HG03571 (cell line): ENCODE measurements at regions not wholly inside any gene's neighbourhood (a gene's known extent, or its start where the extent isn't known, plus 50 kb on each side); places are given as distances from the start of the nearest gene placed in this dataset.

Source experiments
- ATAC-seq: cut with Tn5 transposase; IDR thresholded peaks from one replicate; pipeline ENCODE4 v1.9.1; 2021; ENCODE audit not compliant: unreplicated experiment

DNA sequence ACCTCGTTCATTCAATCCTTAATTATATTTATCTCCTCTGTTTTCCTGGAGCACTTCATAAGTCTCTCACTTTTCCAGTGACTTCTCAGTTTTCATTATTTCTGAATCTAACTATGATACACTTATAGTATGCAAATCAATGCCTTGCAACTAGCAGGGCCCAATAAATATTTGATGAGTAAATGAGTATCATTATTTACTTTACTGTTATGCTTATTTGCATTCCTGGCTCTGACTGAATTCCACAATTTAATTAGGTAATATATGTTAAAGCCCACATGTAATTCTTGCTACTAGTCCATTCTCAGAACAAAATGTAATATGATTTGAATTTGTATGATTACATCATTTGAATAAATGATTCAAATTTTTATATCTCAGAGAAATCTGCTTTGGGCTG, 1595.1 kb upstream of the MIR17HG start:
- no peak for ATAC-seq

GRCh38 chr13:89755729-89756492, 1591.6 kb upstream of the MIR17HG start:
- ATAC-seq, result no peak

DNA sequence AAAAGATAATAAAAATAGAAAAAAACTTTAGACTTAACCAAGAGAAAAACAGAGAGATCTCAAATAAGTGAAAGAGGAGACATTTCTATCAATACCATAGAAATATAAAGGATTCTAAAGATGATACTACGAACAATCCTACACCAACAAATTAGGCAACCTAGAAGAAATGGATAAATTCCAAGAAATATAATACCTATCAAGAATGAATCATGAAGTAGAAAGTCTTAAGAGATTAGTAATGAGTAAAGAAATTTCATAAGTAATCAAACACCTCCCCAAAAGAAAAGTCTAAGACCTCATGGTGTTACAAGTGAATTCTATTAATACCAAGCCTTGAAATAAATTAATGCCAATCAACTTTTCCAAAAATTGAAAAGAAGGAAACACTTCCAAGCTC, 1584.5 kb upstream of the MIR17HG start:
- ATAC-seq, result no peak

DNA sequence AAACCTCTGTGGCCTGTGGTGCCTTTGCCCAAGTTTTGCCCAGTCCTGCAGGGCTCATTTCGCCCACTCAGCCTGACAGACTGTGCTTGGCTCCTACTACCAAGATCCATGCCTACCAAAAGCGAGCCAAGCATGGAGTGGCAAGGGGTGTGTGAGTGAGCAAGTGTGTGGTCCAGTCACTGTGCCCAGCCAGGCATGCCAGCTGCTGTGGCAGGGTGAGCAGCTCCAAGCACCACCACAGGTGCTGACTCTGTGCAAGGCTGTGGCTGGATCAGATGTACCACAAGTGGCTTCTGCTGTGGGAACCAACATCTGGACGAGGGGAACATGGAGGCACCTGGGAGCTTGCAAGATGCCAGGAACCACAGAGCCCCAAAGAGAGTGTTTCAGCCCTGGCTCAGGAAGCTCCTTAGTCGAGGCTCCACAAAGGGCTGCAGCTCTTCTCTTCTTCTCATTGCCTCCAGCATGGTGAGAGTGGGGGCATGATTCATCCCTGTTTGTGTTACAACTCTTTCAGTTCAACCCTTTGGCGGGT, 1564.2 kb upstream of the MIR17HG start:
- no peak for ATAC-seq

DNA sequence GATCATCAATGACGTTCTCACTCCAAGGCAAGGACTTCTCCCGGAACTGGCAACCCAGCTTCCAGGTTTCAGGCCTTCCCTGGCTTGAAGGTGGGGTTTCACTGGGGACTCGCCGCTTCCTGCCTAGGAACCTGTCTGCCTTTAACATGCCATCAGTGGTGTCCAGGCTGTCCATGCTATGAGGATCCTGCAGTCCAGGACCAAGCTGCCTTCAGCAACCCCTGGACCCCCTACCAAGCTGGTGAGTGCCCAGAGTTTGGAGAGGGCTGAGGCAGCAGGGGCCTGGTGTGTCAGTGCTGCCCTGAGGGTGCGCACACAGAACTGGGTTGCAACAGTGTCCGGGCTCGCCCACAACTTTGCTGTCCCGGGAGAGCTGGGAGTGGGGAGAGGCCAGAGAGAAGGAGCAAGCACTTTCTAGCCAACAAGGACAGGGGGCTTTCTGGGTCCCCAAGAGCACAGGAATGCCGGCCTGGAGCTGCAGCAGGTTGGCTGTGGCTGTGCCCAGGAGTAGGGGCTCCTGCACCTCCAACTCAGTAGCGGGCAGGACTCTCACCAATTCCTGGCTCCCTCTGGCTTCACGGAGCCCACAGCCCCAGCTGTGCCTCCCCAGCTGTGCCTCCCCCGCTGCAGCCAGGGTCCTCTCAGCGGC, 1563.2 kb upstream of the MIR17HG start:
- ATAC-seq, result no peak

DNA sequence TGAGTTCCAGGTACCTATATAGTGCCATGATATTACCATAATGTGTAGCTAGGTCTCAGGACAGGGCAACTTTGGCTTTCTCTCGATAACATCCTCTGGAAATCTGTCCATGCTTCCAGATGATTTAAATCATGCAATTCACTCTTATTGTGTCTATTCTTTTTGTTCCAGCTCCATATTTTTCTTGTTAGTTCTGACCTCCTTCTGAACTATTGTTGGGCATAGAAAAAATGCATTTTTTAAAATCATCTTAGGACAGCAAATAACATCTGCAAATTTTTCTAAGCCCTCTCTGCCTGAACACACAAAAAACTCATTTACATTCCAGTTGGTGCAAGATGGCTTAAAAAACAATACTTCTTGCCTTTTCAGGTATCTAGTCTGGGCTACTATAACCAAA, 1561.0 kb upstream of the MIR17HG start:
- ATAC-seq, result no peak

DNA sequence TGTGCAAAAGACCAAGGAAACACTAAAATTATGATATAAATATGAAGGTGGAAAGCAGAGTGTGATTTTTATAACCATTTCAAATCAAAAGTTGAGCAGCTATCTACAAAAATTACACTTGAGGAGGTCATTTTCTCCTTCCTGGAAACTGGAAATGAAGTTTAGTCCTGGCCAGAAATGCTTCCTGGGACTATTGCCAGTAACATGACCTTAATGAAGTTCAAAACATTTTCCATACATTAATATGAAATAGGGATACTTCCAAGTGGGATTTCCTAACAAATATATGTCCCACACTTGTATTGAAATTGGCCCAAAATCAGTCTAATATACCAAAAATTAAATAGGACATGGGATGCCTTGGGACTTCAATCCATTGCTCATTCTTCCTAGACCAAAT, 1556.8 kb upstream of the MIR17HG start:
- ATAC-seq, result no peak

DNA sequence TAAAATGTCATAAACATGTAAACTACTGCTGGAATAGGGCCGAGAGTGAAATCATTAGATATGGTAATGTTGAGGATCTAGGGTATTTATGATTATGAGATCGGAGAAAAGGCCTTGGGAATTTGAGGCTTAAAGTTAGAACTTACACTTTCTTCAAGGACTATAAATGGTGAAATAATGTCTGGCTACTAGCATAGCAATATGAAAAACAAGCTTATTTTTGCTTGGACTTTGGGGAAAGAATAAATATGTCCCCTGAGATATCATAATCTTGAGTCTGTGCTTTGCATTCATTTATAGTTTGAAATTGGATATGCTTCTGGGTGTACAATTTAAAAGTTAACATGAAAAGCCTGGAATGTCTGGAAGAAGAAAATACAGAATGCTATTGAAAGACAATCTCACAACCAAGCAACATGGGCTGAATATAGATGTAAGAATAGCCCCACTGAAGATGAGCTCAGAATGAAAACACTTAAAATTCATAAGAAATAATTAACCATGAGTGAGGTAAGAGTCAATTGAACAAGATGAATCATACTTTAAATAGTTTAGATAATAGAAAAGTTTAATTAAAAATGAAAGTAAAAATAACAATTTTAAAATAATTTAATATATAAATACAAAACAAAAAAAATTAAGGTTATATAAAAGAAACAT, 1555.4 kb upstream of the MIR17HG start:
- no peak for ATAC-seq

DNA sequence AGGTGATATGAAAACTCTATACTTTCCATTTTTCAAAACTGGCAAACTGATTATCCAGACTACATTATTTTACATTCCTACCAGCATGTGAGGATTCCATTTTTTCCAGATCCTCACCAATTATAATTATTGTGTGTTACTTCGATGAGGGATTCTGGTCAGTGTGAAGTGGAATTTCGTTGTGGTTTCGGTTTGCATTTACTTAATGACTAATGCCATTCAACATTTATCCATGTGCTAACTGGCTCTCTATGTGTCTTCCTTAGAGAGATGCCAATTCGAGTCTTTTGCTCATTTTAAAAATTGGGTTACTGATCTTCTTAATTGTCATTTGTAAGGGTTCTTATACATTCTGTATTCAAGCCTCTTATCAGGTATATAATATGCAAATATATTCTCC, 1551.3 kb upstream of the MIR17HG start:
- no peak for ATAC-seq

DNA sequence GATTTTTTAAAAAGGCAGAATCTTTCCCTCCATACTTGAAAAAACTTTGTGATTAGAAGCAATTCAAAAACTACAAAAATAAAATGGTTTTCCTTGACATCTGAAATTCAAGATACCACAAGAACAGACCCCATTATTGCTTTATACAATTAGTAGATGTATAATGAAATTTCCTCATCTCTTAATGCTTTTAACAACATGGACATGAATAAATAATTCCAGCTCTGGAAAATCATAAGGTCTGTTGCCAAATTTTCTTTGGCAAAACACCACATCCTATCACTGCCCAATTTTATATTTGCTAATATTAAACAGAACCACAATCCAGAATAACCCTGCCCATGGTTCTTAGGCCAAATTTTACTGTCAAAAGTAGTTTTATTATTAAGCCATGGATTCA, 1543.6 kb upstream of the MIR17HG start:
- no peak for ATAC-seq

DNA sequence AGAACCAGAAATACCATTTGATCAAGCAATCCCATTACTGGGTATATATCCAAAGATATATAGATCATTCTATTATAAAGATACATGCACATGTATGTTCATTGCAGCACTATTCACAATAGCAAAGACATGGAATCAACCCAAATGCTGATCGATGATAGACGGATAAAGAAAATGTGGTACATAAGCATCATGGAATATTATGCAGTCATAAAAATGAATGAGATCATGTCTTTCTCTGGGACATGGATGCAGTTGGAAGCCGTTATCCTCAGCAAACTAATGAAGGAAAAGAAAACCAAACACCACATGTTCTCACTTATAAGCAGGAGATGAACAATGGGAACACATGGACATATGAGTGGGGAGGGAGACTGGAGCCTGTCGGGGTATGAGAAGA, 1540.9 kb upstream of the MIR17HG start:
- no peak for ATAC-seq

DNA sequence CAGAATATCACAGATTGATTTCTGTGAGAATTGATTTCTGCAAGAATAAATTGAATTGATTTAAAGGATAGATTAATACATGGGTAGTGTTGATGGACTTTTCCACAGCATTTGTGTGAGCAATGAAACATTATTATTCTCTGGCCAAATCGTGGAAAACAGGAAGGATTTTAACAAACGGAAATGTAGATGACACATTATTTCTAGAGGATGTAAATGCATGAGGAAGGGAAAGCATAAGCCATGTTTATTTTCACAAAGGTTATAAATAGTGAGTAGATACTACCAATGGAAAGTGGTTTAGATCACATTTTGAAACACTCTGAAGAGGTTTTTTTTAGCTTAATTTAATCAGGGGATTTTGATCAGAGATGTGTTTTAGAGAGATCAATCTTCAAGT, 1534.6 kb upstream of the MIR17HG start:
- no peak for ATAC-seq

GRCh38 chr13:89816404-89816803, 1531.1 kb upstream of the MIR17HG start:
- no peak for ATAC-seq

DNA sequence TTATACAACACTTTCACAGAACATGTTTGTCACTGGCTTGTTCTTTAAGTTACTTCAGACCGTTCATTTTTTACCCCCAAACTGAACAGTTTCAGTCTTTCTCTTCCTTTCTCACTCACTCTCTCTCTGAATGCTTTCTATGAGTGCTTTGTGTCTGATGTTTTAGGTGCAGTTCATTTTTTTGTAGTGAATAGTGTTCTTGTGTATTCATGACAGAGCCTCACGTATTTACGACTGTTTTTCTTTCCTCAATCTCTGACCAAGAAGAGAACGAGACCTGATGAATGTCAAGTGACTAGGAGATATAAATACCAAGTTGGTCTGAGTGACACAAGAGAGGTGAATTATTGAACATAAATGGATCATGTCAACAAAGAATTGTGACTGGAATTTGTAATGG, 1525.0 kb upstream of the MIR17HG start:
- ATAC-seq, result no peak

DNA sequence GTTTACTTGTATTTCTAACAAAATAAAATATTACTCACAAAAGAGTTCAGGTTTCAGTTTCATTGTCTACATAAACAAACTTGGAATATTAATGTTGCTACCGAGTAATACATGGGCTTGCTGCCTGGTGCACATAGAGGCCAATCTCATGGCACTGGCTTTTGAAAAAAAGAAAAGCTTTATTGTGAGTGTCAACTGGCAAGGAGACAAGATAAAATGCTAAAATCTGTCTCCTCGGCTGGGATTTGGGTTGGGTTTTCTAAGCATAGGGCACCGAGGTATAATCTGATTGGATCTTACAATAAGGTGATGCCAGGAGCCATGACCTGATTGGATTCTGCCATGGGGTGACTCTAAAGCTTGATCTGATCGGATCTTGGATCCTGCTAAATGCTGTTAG, 1519.9 kb upstream of the MIR17HG start:
- ATAC-seq, result no peak

DNA sequence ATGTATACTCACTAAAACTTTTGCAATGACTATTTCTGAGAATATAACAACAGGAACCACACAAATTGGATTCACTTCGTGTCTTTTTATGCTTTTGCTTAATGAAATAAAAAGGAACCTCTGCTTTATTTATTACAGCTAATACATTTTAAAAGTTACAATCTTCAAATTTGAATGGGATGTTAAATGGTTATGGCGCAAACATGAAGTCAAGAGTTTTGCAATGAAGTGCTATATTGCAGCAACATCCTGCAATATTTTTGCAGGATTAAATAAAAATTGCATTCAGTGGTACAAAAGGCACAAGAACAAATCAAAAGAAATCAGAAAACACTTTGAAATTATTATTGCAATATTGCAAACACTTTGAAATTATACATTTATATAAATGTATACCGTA, 1519.0 kb upstream of the MIR17HG start:
- no peak for ATAC-seq

DNA sequence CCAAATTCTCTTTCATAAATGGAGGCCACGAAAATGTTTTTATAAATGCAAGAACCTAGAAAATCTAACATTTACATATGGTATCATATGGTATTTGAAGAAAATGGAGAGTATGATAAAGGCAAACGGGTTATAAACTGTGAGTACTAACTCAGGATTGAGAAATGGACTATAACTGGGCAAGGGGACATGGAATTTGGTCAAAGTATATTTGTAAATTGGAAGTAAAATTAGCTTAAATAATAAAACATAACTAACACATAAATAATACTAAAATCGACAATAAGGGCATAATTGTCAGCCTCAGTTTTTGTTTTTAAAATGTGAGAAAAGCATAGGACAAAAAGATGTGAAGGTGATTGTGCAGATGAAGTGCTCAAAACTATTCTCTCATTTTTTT, 1516.3 kb upstream of the MIR17HG start:
- no peak for ATAC-seq

- ATAC-seq, result no peak
Observed at GRCh38 chr13:89832827-89833226, 1514.7 kb upstream of the MIR17HG start.

GRCh38 chr13:89843621-89844020, 1503.9 kb upstream of the MIR17HG start:
- no peak for ATAC-seq

DNA sequence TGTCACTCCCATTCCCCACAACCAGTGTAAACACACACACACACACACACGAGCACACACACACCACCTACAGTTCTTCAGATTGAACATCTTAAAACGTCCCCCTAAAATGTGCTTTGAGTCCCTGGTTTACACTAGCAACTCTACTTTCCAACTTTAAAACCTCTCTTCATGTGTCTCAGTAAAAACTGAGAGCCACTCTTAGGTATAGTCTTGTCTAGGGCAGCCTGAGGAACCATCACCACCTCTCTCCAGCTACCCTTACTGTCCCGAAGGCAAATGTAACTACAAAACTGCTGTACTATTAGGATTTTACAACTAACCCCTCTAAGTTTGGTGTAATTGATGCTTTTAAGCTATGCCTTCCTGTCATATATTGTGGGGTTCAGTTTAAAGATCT, 1501.6 kb upstream of the MIR17HG start:
- ATAC-seq, result no peak

DNA sequence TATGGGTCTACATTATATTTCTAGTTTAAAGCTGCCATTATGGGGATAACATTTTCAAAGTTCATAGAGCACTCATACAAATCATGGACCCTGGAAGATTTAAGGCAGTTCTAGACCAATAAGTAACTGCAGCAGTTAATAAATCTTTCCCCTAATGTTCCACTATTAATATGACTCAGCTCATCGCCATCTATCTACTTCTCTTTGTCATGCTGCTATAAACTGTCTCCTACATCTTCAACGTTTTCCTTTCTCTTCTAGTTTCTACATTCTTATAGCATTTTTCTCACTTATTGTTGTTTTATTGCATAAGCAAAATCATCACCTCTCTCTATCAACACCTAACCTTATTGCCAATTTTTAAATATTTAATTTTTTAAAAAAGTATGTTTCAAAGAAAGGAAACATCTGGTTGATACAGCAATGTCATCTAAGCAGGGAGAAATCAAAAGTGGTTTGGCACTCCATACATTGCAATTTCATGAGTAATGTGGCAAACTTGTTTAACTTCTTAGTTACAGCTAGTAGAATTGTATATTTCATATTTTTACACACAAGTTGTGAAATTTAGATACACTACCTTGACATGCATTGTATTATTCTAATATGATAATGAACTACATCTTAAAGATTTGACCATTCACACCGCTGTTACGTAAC, 1500.4 kb upstream of the MIR17HG start:
- ATAC-seq, result no peak

- no peak for ATAC-seq
Observed at GRCh38 chr13:89852570-89852969, 1494.9 kb upstream of the MIR17HG start.
